ENCODE measurements at regions not wholly inside any gene's neighbourhood (a gene's known extent, or its start where the extent isn't known, plus 50 kb on each side); places are given as distances from the start of the nearest gene placed in this dataset.

DNA sequence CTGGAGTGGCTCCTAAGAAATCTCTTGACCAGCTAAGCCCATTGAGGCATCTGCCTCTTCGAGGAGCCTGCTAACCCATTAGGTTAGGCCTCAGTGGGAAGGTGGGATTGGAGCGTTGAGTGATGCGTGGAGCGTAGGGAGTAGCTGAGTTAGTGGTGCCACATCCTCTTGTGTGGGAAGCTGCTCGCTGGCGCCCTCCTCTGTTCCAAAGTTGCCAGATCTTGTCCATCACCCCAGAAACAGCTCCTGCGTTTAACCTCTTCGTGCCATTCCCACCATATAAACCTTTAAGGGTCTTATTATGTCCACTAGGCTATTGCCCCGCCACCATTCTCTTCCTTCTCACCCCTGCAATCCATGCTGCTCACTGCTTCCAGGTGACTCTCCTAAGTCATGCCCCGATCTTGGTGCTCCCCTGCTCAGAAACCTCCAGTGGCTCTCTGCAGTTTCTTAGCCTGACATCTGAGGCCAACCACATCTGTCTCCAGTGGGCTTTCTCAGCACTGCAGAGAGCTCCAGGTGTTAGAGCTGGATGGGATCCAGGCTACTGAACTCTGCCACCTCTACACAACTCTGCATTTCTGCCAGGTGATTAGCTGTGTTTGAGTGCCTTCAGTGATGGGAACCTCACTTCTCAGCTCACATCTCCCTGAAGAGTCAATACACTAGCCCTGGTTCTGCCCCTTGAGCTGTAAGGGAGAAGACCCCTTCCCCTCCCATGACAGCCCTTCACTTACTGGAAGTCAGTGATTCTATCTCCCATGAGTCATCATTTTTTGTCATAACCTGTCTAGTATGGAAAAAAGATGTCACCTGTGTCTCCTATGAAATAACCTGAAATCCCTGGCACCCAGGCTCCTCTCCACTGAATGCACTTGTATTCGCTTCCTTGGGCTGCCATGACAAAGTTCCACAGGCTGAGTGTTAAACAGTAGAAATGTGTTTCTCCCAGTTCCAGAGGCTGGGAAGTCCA is 65.0 kb upstream of the FGFR2 start:
- DNase-seq (ENCODE audit: low read depth), result no peak

DNA sequence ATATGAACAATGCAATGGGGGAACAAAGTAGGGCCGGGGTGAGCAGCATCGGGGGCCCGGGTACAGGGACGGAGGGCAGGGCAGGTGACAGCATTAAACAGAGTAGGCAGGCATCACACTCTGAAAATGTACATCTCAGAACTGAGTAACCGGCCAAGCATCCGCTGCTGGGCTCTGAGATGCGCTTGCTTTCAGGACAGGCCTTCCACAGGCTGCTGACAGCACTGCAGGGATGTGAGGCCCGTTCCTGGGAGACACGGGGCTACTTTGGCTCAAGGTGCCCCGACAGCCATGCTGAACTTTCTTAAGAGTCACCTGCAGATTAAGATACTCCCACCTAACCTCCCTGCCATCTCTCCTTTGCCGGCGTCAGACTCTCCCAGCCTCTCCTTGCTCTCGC is 64.3 kb upstream of the FGFR2 start:
- no peak for DNase-seq (ENCODE audit: low read depth)

DNA sequence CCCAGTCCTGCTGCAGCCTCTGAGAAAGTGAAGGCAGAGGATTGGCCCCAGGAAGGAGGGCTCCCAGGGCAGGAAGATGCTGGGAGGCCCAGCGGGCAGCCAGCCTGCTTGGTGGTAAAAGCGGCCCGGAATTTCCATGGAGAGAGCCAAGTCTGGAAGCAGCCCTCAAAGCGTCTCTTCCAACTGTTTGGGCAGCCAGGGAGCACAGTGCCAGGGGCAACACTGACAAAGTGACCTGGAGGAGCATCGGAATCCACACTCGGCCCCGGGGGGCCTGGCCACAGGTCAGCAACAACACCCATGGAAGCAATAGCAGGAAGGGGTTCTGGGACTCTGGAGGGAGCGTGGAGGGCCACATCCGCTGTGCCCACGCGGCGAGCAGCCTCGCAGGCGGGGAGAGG is 63.2 kb upstream of the FGFR2 start:
- DNase-seq (ENCODE audit: low read depth), result no peak

DNA sequence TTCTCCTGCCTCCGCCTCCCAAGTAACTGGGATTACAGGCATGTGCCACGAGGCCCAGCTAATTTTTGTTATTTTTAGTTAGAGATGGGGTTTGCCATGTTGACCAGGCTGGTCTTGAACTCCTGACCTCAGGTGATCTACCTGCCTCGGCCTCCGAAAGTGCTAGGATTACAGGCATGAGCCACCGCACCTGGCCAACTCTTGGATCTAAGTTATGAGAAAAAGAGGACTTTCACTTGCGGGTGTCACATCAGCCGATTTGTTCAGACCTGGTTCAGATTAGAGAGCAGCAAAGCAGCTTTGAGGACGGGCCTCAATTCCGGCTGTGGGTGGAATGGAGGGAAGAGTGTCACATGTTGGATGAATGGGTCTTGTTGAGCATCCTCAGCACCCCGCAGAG is 61.0 kb upstream of the FGFR2 start:
- DNase-seq (ENCODE audit: low read depth), result no peak

DNA sequence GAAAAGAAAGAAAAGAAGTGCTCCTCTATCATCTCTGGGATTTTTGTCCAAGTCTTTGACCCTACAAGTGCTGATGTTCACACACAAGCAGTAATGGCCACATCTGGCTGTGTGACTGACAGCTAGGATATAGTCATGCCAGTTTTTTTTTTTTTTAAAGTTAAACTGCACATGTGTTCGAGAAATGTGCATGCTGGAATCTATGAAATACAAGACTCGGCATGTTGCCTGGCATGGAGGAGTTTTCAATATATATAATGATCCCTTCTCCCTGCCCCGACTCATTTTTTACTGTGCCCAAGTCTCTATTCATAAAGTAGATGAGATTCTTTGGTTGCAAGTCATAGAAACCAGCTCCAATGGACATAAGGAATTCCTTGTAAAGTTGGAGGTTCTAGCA is 60.4 kb upstream of the FGFR2 start:
- DNase-seq (ENCODE audit: low read depth), result no peak

DNA sequence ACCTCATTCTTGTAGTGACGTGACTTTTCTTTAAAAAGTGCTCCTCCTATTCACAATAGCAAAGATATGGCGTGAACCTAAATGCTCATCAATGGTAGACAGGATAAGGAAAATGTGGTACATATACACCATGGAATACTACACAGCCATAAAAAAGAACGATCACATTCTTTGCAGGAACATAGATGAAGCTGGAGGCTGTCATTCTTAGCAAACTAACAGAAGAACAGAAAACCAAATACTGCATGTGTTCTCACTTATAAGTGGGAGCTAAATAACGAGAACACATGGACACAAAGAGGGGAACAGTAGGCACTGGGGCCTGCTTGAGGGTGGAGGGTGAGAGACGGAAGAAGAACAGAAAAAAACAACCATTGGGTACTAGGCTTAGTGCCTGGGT is 59.9 kb upstream of the FGFR2 start:
- DNase-seq (ENCODE audit: low read depth), result no peak

DNA sequence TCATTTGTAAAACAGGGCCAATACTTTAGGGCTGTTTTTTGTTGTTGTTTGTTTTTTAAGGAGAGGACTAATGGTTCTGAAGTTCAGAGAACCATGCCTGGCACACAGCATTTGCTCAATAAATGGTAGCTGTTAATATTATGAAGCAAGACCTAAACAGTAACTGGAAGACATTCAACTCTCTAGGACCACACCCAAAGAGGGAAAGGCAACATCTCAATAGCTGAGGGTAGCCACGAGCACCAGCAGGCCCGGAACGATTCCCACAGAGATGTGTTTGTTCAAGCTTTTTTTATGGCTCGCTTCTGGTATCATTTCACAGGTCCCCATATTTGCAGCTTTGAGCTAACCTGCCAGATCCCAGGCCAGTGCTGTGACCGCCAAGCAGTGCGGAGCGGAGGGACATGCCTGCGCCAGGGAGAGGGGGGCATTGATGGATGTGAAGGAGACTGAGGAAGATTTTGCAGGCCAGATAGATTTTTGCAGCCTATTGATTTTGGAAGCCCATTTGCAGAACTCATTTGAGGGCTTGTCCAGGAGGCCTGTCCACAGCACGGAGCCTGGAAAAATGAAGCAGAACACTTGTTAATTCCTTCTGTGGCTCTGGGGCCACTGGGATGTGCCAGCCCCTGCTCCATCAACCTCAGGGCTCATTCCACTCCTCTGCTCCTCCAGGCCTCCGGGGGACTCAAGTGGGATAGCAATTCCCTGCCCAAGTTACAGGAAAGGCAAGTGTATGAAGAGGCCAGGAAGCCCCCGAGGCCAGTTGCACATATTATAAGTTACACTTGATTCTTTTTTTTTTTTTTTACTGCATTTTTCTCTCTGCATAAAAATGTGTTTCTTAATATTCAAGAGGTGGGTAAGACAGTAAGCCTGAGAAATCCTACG is 57.3 kb upstream of the FGFR2 start:
- no peak for DNase-seq (ENCODE audit: low read depth)

DNA sequence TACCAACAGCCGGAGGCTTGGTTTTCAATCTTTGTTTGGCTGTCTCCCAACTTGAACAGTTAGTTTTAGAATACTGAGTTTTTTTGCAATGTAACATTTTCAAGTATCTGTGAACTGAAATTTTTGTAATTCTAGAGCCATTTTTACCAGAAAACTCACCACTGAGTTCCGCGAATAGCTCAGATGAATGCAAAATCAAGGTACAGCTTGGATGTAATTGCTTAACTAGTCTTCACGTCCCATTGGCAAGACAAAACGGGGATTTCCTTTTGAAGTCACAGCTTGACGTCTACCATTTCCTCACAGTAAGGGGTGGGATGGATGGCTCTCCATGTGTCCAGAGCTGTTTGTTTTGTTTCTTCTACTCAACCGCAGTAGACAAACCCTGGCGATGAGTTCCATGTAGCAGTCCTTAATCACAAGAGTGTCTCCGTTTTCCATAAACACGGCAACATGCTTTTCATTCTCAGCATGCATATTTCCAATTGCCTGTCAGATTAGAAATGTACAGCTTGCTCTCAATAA is 55.8 kb upstream of the FGFR2 start:
- no peak for DNase-seq (ENCODE audit: low read depth)

DNA sequence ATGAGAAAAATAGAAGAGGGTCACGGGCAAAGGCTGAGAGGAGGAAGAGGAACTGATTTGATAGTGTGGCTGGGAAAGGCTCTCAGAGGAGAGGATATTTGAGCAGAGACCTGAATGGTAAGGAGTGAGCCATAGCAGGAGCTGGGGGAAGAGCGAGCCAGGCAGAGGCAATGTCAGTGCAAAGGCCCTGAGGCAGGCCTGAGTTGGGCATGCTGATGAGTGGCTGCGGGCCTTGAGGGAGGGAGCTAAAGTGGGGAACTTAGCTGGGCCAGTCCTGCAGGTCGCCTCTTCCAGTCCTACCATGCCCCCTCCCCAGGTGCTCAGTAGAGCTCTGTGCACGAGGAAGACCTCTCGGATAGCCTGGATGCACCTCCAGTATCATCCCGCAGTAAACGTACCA is 55.4 kb upstream of the FGFR2 start:
- DNase-seq (ENCODE audit: low read depth), result no peak

DNA sequence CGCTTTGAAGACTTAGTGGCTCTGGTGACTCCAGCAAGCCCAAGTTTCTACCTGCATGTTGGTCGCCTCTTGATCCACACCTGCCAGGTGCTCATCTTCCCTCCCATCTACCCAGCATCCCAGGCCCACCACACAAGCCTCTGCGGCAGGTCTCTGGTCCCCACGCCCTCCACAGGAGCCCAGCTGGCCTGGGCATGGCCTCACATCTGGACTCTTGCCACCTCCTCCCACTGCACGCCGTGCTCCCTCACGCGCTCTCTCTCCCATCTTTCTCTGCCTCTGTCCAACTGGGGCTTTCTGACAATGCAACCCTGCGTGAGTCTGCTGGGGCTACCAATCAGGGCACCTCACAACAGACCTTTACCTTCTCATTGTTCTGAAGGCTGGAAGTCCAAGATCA is 50.2 kb upstream of the FGFR2 start:
- DNase-seq (ENCODE audit: low read depth), result no peak

DNA sequence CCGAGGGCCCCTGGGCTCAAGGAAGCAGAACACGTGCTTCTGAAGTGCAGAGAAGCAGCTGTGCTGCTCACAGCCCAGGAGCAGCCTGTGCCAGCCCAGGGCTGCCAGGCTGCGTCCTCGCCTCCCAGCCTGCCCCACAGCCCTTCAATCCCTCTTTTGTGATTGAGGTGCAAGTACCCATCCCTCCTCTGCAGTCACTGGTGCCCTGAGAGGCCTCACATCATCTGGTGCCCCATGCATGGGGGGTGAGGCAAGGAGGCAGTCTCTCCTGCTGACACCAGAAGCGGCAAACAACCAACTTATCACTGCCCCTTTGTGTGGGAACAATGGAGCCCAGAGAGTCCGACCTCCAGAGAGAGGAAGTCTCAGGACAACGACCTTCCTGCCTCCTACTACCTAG is 49.8 kb upstream of the FGFR2 start:
- DNase-seq (ENCODE audit: low read depth), result no peak

All from myocyte (in vitro differentiated cells).